Fibroblast of upper back skin (primary cell): ENCODE measurements at regions not wholly inside any gene's neighbourhood (a gene's known extent, or its start where the extent isn't known, plus 50 kb on each side); places are given as distances from the start of the nearest gene placed in this dataset.
A peak's percentile ranks its signal among the peaks of the same experiment; 100 is the strongest.

ENCODE experiments used
- DNase-seq: peaks from one replicate; pipeline ENCODE4 v3.0.0-alpha.2; 2013

GRCh38 chr5:120738568-120738967 lies 274.5 kb downstream of the PRR16 start:
- no peak for DNase-seq

- DNase-seq: no peak
These were observed 276.9 kb downstream of the PRR16 start for GRCh38 chr5:120740989-120741388.

GRCh38 chr5:120748474-120748873 lies 284.4 kb downstream of the PRR16 start:
- DNase-seq: no peak

- no peak for DNase-seq
These were observed 285.6 kb downstream of the PRR16 start for GRCh38 chr5:120749737-120750136.

- no peak for DNase-seq
These were observed 295.5 kb downstream of the PRR16 start for GRCh38 chr5:120759587-120759986.

GRCh38 chr5:120761986-120762385 lies 297.9 kb downstream of the PRR16 start:
- DNase-seq: no peak

- DNase-seq: peak; percentile 31
These were observed 301.1 kb downstream of the PRR16 start for GRCh38 chr5:120765189-120765588.

- DNase-seq: peak; percentile 68
These were observed 303.2 kb downstream of the PRR16 start for GRCh38 chr5:120767178-120767820.

GRCh38 chr5:120769312-120769872 lies 305.3 kb downstream of the PRR16 start:
- DNase-seq: peak; percentile 89

- peak; percentile 41 for DNase-seq
These were observed 307.1 kb downstream of the PRR16 start for GRCh38 chr5:120771202-120771601.

- DNase-seq: peak; percentile 84
These were observed 314.7 kb downstream of the PRR16 start for GRCh38 chr5:120778491-120779484.

- DNase-seq: peak; percentile 56
These were observed 315.6 kb downstream of the PRR16 start for GRCh38 chr5:120779674-120780073.

GRCh38 chr5:120788481-120788880 lies 324.4 kb downstream of the PRR16 start:
- DNase-seq: no peak

- DNase-seq: no peak
These were observed 325.8 kb downstream of the PRR16 start for GRCh38 chr5:120789918-120790317.

- no peak for DNase-seq
These were observed 326.2 kb downstream of the PRR16 start for GRCh38 chr5:120790339-120790738.

GRCh38 chr5:120792477-120792876 lies 328.4 kb downstream of the PRR16 start:
- DNase-seq: no peak

GRCh38 chr5:120794121-120794520 lies 330.0 kb downstream of the PRR16 start:
- DNase-seq: peak; percentile 14

GRCh38 chr5:120803282-120803681 lies 339.2 kb downstream of the PRR16 start:
- peak; percentile 44 for DNase-seq

- DNase-seq: no peak
These were observed 341.0 kb downstream of the PRR16 start for GRCh38 chr5:120805131-120805530.

GRCh38 chr5:120806202-120806601 lies 342.1 kb downstream of the PRR16 start:
- DNase-seq: peak; percentile 38

GRCh38 chr5:120808135-120808534 lies 344.0 kb downstream of the PRR16 start:
- DNase-seq: peak; percentile 64

GRCh38 chr5:120808606-120809005 lies 344.5 kb downstream of the PRR16 start:
- peak; percentile 31 for DNase-seq

GRCh38 chr5:120813551-120813950 lies 349.5 kb downstream of the PRR16 start:
- no peak for DNase-seq
